Chondrocyte (in vitro differentiated cells): ENCODE measurements at regions not wholly inside any gene's neighbourhood (a gene's known extent, or its start where the extent isn't known, plus 50 kb on each side); places are given as distances from the start of the nearest gene placed in this dataset.

Source experiments
- DNase-seq: peaks from one replicate; pipeline ENCODE4 v3.0.0; 2021; ENCODE audit warnings: mixed read lengths, low spot score
- H3K27ac Mint-ChIP-seq: one replicate; pipeline ENCODE4 v1.8.0; 2021; ENCODE audit warnings: mild to moderate bottlenecking, moderate library complexity, mixed read lengths; ENCODE audit not compliant: unreplicated experiment
- H3K27me3 Mint-ChIP-seq: 2 replicates; pipeline ENCODE4 v1.8.0; 2021; ENCODE audit warnings: low read depth, mixed read lengths
- H3K36me3 Mint-ChIP-seq: 2 replicates; pipeline ENCODE4 v1.8.0; 2021; ENCODE audit warnings: low read depth, mixed read lengths
- H3K4me1 Mint-ChIP-seq: 2 replicates; pipeline ENCODE4 v1.8.0; 2021; ENCODE audit warnings: low read depth, mild to moderate bottlenecking, mixed read lengths
- H3K4me3 Mint-ChIP-seq: one replicate; pipeline ENCODE4 v1.8.0; 2021; ENCODE audit warnings: mild to moderate bottlenecking, moderate library complexity, mixed read lengths; ENCODE audit not compliant: unreplicated experiment
- H3K9me3 Mint-ChIP-seq: 2 replicates; pipeline ENCODE4 v1.8.0; 2021; ENCODE audit warnings: low read depth, mixed read lengths
- TF ChIP-seq, protein P1 (sequence below): fragments of 200-600 bp; sonication (generic); IDR thresholded peaks from 2 replicates; pipeline ENCODE4 v1.5.0; 2021; ENCODE audit warnings: antibody characterized with exemption, mild to moderate bottlenecking, moderate library complexity

DNA sequence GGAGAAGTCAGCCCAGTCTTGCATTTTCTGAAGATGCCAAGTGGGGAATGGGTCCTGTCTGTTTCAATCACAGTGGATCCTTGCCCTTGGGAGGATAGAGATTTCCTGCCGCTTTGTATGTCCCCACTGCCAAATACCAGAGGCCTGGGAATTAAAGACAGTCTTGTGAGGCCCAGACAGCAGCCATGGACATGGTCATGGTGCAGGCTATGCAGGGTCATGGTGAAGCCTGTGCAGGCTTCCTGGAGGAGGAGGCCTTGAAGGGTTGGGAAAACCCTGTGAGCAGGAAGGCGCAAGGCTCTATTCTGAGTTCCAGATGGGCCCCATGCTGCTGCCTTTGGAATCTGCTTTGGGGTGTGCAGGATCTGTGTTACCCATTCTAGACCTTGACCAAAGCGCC, 57.3 kb upstream of the PITX1 start:
- Mint-ChIP-seq H3K4me1 (no peaks in the 10 kb centered on the region), H3K36me3 (peaks cover 1% of the 10 kb centered on the region), H3K27ac (no peak overlapping the region), H3K4me3 (no peak overlapping the region), H3K9me3 (no peaks in the 10 kb centered on the region), H3K27me3 (peaks cover 51% of the 10 kb centered on the region)
- TF ChIP-seq, protein P1, sequence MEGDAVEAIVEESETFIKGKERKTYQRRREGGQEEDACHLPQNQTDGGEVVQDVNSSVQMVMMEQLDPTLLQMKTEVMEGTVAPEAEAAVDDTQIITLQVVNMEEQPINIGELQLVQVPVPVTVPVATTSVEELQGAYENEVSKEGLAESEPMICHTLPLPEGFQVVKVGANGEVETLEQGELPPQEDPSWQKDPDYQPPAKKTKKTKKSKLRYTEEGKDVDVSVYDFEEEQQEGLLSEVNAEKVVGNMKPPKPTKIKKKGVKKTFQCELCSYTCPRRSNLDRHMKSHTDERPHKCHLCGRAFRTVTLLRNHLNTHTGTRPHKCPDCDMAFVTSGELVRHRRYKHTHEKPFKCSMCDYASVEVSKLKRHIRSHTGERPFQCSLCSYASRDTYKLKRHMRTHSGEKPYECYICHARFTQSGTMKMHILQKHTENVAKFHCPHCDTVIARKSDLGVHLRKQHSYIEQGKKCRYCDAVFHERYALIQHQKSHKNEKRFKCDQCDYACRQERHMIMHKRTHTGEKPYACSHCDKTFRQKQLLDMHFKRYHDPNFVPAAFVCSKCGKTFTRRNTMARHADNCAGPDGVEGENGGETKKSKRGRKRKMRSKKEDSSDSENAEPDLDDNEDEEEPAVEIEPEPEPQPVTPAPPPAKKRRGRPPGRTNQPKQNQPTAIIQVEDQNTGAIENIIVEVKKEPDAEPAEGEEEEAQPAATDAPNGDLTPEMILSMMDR: no peak
- DNase-seq: no peak

DNA sequence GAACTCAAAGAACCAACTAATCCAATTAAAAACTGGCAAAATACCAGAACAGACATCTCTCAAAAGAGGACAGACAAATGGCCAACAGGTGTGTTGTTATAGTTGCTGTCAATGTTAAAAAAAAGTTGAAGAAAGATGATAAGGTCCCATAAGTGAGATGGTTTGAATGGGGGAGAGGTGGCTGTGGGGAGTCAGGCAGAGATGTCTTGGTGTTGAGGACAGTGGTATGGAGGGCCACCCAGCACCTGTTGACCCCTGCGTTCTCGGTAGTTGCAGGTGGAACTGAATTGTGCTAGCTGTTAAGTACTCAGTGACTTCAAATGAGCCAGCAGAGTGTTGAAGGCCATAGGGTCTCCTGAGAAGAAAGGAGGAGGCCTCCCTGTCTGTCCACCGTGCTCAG, 55.9 kb upstream of the PITX1 start:
- TF ChIP-seq, protein P1: no peak
- no peak for DNase-seq
- Mint-ChIP-seq H3K4me3 (no peak overlapping the region), H3K36me3 (peaks cover 1% of the 10 kb centered on the region), H3K27ac (no peak overlapping the region), H3K4me1 (peaks cover 3% of the 10 kb centered on the region), H3K27me3 (peaks cover 42% of the 10 kb centered on the region), H3K9me3 (no peaks in the 10 kb centered on the region)

DNA sequence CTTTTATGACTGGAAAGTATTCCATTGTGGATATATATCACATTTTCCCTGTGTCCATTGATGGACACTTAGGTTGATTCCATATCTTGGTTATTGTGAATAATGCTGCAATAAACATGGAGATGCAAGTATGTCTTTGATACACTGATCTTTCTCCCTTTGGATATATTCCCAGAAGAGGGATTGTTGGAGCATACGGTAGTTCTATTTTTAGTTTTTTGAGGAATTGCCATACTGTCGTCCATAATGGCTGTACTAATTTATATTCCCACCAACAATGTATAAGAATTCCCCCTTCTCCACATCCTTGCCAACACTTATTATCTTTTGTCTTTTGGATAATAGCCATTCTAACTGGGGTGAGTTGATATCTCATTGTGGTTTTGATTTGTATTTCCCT, 54.9 kb upstream of the PITX1 start:
- no peak for DNase-seq
- Mint-ChIP-seq H3K27ac (no peak overlapping the region), H3K36me3 (peaks cover 1% of the 10 kb centered on the region), H3K9me3 (no peaks in the 10 kb centered on the region), H3K27me3 (peaks cover 44% of the 10 kb centered on the region), H3K4me3 (no peak overlapping the region), H3K4me1 (peaks cover 3% of the 10 kb centered on the region)
- TF ChIP-seq, protein P1: no peak

DNA sequence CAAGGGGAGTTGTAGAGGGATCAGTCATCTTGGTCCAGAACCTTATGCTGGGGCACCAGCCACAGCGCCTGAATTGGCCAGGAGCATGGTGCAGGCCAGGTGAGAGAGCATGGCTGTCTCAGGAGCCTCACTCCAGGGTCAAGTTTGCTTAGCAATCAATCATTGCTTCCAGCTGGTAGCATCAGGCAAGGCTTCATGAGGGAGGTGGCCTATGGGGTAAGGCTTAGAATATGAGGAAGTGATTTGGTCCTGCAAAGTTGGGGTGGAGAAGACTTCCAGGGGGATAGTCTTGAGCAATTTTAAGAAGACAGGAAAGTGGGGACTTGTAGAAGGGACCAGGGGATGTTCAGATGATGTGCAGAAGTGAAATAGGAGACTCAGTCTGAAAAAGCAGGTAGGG, 53.9 kb upstream of the PITX1 start:
- TF ChIP-seq, protein P1: no peak
- H3K27ac Mint-ChIP-seq: no peak overlapping the region
- DNase-seq: no peak
- H3K4me3 Mint-ChIP-seq: no peak overlapping the region
- peaks cover 3% of the 10 kb centered on the region for H3K9me3 Mint-ChIP-seq
- peaks cover 3% of the 10 kb centered on the region for H3K4me1 Mint-ChIP-seq
- peaks cover 4% of the 10 kb centered on the region for H3K36me3 Mint-ChIP-seq
- peaks cover 50% of the 10 kb centered on the region for H3K27me3 Mint-ChIP-seq

DNA sequence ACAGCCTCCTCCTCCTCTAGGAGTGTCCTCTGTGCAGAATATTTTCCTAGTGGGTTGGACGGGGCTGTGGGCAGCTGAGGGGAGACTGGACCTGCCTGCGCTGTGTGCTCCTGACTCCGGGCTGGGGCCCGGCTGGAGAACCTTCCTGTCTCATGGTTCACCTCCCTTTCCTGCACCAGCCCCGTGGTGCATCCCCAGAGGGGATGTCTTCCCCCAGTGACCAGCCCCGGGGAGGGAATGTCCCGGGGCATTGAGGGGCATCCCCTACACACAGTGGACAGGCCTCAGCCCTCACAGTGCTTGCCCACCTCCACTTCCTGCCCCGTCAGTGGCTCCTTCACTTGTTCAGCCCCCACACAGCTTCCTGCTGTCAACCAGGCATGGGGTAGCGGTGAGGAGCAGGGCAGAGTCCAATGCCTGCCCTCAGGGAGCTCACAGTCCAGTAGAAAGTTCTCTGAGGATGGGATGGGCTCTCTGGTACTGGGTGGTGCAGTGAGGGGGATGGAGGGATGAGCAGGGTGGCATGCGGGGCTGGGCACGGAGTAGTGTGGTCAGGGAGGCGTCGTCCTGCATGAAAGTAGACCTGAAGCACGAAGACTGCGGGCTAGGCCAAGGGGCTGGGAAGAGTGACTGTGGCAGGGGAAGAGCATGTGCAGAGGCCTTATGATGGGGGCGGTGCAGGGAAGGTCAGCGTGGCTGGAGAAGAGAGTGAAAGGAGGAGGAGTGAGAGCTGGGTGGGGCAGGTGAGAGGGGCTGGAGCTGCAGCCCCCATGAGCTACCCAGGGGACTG, 52.1 kb upstream of the PITX1 start:
- Mint-ChIP-seq H3K4me3 (no peak overlapping the region), H3K9me3 (peaks cover 16% of the 10 kb centered on the region), H3K27ac (no peak overlapping the region), H3K4me1 (peaks cover 3% of the 10 kb centered on the region), H3K36me3 (peaks cover 13% of the 10 kb centered on the region), H3K27me3 (peaks cover 53% of the 10 kb centered on the region)
- no peak for DNase-seq
- TF ChIP-seq, protein P1: no peak
